Lung (tissue), 11 donors: ENCODE measurements at regions not wholly inside any gene's neighbourhood (a gene's known extent, or its start where the extent isn't known, plus 50 kb on each side); places are given as distances from the start of the nearest gene placed in this dataset.

ENCODE experiments used
- ATAC-seq: fragments of 200-7000 bp; cut with Tn5 transposase; one replicate; pipeline ENCODE4 v1.9.1; 2020; ENCODE audit warnings: moderate number of reproducible peaks; ENCODE audit not compliant: insufficient read depth, low FRiP score
- DNase-seq, 3 donors: peaks; one replicate each; pipeline ENCODE4 v3.0.0-alpha.2; 2013 to 2017
- H3K27ac ChIP-seq, 2 donors: one replicate each; pipeline ENCODE4 v1.5.1; 2013; ENCODE audit warnings: mild to moderate bottlenecking in 2 of 2, moderate library complexity in 2 of 2, control low read depth in 1 of 2, inconsistent platforms in 1 of 2, low read depth in 1 of 2, low read length in 1 of 2
- H3K27me3 ChIP-seq, 3 donors: one replicate each; pipeline ENCODE4 v1.5.1; 2013; ENCODE audit warnings: low read length in 2 of 3; ENCODE audit not compliant: control insufficient read depth in 3 of 3, insufficient read depth in 3 of 3
- H3K36me3 ChIP-seq, 4 donors: one replicate each; pipeline ENCODE4 v1.5.1; 2013; ENCODE audit warnings: low read length in 4 of 4, mild to moderate bottlenecking in 1 of 4, moderate library complexity in 1 of 4; ENCODE audit not compliant: control insufficient read depth in 4 of 4, insufficient read depth in 4 of 4
- H3K4me1 ChIP-seq, 5 donors: one replicate each; pipeline ENCODE4 v1.5.1; 2013; ENCODE audit warnings: low read length in 5 of 5, mild to moderate bottlenecking in 2 of 5, moderate library complexity in 1 of 5; ENCODE audit not compliant: control insufficient read depth in 5 of 5, insufficient read depth in 5 of 5
- H3K4me3 ChIP-seq: one replicate; pipeline ENCODE4 v1.5.1; 2013; ENCODE audit warnings: mild to moderate bottlenecking, control low read depth, moderate library complexity
- H3K9ac ChIP-seq, 2 donors: one replicate each; pipeline ENCODE4 v1.5.1; 2013; ENCODE audit warnings: low read length in 2 of 2, control low read depth in 1 of 2; ENCODE audit not compliant: insufficient read depth in 1 of 2
- H3K9me3 ChIP-seq, 4 donors: one replicate each; pipeline ENCODE4 v1.5.1; 2013; ENCODE audit warnings: low read length in 3 of 4, mild to moderate bottlenecking in 1 of 4, moderate library complexity in 1 of 4; ENCODE audit not compliant: control insufficient read depth in 4 of 4, insufficient read depth in 3 of 4
- CTCF ChIP-seq: IDR thresholded peaks from 2 replicates; pipeline ENCODE4 v1.5.1; 2012; ENCODE audit warnings: mild to moderate bottlenecking; ENCODE audit errors: control extremely low read depth, extremely low read depth
- WGBS, 2 donors: extraction: QIAGEN DNeasy Blood & Tissue Kit; methylation state at CpG; one replicate each; pipeline ENCODE4 v1.1.7; 2013; 5-methylcytosine and 5-hydroxymethylcytosine counted together
- donor health status: control.
- donor health status: control.
- donor health status: Bipolar disorder and iron deficiency.
- donor health status: healthy.
- donor health status: DM: yes; HTN: yes; CAD: no.

- 93 to 94% methylated on average over 1 of the region's 1 CpG for WGBS, 2 donors
- no peak for DNase-seq
- H3K27ac ChIP-seq = no peak overlapping the region
- no peaks in the 10 kb centered on the region for H3K4me1 ChIP-seq
- no peak overlapping the region for H3K4me3 ChIP-seq
- H3K36me3 ChIP-seq = no peaks in the 10 kb centered on the region
- H3K9ac ChIP-seq = no peak overlapping the region
- no peak for TF ChIP-seq CTCF
- no peak for ATAC-seq
- H3K27me3 ChIP-seq = no peaks in the 10 kb centered on the region
- H3K9me3 ChIP-seq = no peaks in the 10 kb centered on the region
Observed at GRCh38 chr21:14836950-14837349, 227.8 kb downstream of the NRIP1 start.

DNA sequence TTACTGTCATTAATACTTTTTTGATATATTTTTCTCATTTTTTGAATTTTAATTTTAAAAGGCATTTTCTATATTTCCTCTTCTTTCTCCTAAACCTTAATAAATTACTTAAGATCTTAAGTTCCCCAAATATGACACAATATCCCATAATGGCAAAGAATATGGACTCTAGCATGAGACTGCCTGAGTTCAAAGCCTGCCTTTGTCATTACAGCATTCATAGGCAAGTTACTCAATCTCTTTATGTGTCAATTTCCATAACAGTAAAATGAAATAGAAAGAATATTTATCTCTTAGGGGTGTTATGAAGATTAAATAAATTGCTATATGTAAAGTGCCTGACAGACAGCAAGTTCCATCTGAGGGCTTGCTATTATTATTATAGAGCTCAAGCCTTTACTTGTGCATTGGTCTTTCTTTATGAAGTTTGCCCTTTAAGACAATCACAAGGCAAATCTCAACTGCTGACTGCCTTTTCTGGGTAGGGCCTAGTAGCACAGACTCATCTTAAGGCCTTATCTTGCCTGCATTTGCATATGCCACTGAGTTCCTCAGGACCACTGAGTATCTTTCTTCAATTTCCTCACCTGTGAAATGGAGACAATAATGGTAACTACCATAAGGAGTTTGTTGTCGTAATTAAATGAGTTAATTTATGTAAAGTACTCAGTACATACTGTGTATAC lies 231.0 kb downstream of the NRIP1 start:
- no peak for TF ChIP-seq CTCF
- H3K27me3 ChIP-seq = no peaks in the 10 kb centered on the region
- no peak overlapping the region for H3K4me3 ChIP-seq
- WGBS, 2 donors = 91 to 95% methylated on average over 1 of the region's 1 CpG
- no peak overlapping the region for H3K27ac ChIP-seq
- ATAC-seq (no peak), DNase-seq (no peak)
- H3K4me1 ChIP-seq = no peaks in the 10 kb centered on the region
- no peak overlapping the region for H3K9ac ChIP-seq
- no peaks in the 10 kb centered on the region for H3K9me3 ChIP-seq
- no peaks in the 10 kb centered on the region for H3K36me3 ChIP-seq

GRCh38 chr21:14833241-14833640 lies 231.6 kb downstream of the NRIP1 start:
- Histone ChIP-seq H3K9ac (no peak overlapping the region), H3K4me3 (no peak overlapping the region), H3K36me3 (no peaks in the 10 kb centered on the region), H3K27me3 (no peaks in the 10 kb centered on the region), H3K27ac (no peak overlapping the region), H3K4me1 (no peaks in the 10 kb centered on the region), H3K9me3 (no peaks in the 10 kb centered on the region)
- TF ChIP-seq CTCF = no peak
- DNase-seq (no peak), ATAC-seq (no peak)
- 55 to 81% methylated on average over 4 of the region's 4 CpGs for WGBS, 2 donors

- H3K27me3 ChIP-seq = no peaks in the 10 kb centered on the region
- no peaks in the 10 kb centered on the region for H3K4me1 ChIP-seq
- no peaks in the 10 kb centered on the region for H3K36me3 ChIP-seq
- 90 to 92% methylated on average over 3 of the region's 3 CpGs for WGBS, 2 donors
- H3K4me3 ChIP-seq = no peak overlapping the region
- no peaks in the 10 kb centered on the region for H3K9me3 ChIP-seq
- ATAC-seq (no peak), DNase-seq (no peak)
- TF ChIP-seq CTCF = no peak
- no peak overlapping the region for H3K27ac ChIP-seq
- H3K9ac ChIP-seq = no peak overlapping the region
Observed at GRCh38 chr21:14830307-14830706, 234.5 kb downstream of the NRIP1 start.
